GM21360 (cell line): ENCODE measurements at regions not wholly inside any gene's neighbourhood (a gene's known extent, or its start where the extent isn't known, plus 50 kb on each side); places are given as distances from the start of the nearest gene placed in this dataset.

Source experiments
- ATAC-seq: cut with Tn5 transposase; IDR thresholded peaks from one replicate; pipeline ENCODE4 v1.9.1; 2021; ENCODE audit warnings: mild to moderate bottlenecking, moderate library complexity; ENCODE audit not compliant: unreplicated experiment

DNA sequence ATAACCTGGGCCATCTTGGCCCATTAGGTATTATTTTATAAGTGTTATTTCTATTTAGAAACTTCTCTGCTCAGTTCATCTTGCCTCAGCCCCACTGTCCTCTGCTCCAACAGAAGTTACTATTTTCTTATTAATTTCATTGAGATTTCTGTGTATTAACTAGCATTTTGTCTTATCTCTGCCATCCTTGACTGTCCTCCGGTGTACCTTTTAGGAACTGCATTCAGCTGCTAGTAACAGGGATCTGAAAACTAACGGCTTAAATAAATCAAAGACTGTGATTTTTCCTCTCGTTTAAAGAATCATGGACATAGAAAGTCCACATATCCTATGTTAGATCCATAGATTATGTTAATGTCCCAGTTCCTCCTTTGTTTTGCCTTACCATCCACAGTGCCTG lies 382.5 kb downstream of the MATN1 start:
- no peak for ATAC-seq

DNA sequence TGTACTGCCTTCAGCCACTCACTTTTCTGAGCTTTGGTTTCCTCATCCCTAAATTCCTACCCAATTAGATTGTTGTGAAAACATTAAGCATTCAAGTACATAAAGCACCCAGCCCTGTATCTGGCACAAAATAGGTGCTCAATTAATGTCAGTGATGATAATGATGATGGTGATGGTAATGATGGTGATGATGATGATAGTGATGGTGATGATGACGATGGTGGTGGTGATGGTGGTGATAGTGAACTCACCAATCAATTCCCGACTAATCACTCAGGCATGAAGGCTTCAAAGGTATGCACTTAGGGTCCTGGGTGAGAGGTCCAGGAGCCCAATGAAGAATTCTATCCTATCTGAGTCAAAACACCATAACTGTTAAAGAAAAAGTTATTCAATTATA lies 383.5 kb downstream of the MATN1 start:
- ATAC-seq: no peak

DNA sequence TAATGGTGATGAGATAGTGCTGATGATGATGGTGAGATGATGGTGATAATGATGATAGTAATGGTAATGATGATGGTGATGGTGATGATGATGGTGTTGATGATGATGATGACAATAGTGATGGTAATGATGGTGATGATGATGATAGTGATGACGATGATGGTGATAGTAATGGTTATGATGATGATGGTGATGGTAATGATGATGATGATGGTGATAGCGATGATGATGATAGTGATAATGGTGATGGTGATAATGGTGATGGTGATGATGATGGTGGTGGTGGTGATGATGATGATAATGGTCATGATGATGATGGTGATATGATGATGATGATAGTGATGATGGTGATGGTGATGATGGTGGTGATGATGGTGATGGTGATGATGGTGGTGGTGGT lies 384.6 kb downstream of the MATN1 start:
- ATAC-seq: no peak

DNA sequence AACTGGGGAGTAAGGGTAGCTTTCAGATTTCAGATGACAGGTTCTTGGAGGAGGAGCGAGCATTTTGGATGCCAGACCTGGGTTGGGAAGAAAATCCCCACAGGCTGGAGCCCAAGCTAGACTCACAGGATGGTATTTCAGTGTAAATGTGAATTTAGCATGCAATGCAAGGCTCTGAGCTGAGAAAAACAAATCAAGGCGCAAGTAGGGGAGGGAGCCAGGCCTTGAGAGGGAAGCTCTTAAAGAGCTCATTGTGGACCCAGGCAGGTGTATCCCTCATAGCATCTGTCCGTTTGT lies 386.1 kb downstream of the MATN1 start:
- ATAC-seq: no peak

DNA sequence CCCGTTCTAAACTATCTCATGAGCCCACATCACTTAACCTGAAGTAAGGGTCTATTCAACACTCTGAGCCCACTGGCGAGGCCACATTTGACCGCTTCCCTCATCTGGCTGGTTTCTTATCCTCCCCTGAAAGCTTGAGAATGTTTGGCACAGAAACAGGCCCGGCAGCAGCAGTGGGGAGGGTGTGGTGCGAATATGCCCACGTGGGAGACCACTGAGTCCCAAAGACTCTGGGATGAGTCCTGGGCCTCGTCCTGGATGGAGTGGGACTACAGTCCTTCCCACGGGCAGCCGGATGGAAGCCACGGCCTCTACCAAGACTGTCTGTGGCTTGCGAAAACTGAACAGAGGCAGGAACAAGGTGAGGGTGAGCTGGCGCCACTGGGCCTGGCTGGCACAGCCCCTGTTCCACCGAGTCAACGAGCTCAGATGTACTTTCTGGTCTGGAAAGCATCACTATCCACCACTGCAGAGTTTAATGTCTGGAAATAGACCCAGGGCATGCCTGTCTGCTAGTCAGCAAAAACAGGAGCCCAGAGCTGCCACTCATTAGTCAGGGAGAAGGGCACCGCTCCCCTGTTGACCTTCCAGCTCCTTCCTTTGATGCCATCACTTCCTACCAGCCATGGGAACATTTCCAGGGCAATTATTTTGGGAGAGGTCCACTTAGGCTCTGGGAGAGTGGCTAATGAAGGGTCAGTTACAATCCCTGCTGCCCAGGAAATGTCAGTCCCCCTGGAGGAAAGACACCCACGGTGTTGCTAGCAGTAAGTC lies 386.6 kb downstream of the MATN1 start:
- ATAC-seq: no peak

DNA sequence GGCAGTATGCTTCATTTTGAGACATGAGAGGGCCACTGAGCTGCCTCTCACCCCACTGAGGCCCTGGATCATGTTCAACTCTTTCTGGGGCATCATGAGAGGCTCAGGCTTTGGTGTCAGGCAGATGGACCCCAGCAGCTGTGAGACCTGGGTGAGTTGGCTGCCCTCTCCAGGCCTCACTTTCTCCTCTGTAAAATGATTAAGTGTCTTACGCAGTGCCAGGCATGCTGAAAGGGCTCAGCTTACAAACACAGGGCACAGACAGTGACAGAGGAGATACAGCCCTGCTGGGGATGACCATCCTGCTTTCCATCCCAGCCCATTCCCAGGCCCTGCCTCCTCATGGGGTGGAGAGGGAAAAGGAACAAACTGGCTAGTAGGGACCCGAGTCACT lies 387.4 kb downstream of the MATN1 start:
- no peak for ATAC-seq

DNA sequence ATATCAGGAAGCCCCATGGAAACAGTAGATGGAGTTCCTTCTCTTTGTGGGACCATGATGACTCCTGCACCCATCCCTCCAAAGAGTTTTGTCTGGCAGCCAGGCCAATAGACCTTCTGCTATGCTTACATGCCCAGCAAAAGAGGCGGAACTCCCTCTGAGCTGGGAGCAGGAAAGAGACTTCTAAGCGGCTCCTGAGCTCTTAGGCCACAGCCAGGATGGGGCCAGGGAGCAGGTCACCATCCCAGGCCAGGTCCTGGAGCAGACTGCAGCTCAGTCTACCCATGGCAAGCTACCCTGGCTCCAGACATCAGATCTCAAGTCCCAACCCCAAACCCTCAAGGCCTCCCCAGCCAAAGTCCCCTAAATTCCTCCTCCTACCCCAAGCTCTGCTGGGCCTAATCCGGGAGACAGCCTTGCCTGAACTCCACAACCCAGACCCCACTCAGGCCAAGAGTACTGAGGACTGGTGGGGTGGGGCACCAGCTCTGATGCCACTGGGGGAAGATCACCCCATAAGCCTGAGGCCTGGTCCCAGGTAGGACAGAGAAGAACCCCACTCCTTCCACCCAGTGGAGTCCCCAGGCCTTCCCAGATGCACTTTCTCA lies 387.9 kb downstream of the MATN1 start:
- ATAC-seq: no peak

DNA sequence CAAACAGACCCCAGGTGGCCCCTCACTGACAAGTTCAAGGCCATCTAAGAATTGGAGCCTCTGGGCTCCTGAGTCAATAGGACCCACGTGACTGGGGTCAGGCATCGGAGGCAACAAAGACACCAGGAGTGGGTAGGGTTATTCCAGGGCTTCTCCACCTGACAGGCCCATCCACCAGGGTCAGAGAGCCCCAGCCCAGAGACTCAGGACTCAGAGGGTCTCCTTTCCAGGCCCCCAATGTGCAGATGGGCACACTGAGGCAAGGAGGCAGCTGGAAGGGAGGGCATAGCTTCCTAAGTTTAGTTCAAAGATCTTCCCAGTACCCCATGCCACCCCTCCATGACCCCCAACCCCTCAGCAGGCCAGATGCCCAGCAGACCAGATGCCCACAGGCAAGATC lies 388.6 kb downstream of the MATN1 start:
- ATAC-seq: no peak

DNA sequence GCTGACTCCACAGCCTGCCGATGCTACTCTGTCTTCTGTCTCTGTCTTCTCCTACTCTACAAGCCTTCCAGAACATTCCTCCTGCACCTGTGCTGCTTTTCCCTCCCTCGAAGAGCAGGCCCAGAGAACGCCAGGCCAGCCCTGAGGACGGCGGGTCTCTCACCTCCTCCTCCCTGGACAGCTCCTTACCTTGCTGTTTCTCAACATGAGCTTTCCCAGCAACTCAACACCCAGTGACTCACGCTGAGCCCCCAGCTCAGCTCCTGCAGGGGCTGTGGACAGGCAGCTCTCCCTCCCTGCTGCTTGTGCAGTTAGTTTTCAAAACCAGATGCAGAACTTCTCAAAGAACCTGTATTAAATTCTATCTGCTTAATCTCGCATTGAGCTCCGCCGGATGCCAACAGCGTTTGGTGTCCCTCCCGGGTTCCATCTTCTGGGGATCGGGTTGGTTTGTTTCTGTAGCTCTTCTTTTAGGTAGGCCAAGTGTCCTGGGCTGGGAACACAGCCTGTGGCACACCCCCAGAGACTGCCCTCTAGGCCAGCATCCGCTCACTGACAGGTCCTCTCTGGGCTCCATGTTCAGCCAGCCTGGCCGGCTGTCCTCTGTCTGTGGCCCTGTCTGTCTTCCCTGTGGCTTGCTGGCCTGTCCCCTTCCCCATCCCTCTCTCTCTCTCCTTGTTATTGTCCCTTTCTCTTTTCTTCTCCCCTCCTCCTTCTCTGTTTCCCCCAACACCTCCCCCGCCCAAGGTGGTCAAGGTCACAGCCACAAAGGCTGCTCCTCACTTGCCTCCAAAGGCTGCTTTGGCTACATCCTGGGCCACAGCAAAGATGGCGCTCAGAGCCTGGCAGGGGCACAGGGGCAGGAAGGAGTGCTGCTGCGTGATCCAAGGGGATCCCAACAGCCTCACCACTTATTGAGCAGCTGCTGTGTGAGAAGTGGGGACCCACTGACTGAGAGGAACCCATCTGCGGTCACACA lies 391.0 kb downstream of the MATN1 start:
- no peak for ATAC-seq

DNA sequence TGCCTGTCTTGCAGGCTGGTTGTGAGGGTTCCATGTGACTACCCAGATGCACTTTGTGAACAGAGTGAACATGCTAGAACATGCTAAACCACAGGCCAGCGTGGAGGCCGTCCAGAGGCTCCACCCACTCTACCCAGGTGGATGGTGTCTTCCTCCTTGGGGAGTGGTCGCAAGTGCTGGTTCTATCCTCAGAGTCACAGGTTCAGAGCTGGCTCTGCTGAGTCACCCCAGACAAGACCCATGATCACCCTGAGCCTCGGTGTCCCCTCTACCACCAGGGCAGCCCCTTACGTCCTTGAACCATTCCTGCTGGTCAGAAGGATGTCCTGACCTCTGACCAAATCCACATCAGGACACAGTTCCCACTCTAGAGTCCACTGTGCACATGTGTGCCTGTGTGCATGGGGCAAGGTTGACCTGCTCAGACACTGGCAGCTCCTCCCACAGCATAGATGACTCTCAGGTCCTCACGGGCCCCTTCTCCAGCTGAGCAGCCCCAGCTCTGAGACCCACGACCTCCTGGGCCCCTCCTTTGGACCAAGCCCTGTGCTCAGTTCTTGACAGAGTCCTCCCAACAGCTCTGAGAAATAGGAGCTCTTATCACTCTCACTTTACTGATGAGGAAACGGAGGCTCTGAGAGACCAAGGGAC lies 391.8 kb downstream of the MATN1 start:
- ATAC-seq: no peak

DNA sequence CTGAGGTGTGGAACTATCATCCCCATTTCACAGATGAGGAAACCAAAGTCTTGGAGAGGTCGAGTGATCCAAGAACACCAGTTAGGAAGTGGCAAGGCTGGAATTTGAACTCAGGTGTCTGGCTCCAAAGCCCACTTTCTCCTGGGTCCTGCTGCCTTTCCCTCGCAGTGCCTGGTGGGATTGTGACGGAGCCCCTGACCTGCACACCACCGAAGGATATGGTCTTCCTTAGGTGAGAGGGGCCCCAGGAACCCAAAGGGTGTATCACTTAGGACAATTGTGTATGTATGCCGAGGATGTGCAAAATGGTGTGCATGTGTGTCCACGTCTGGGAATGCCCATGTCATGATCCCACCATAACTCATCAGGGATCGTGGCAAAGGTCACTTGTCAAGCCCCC lies 392.7 kb downstream of the MATN1 start:
- no peak for ATAC-seq

DNA sequence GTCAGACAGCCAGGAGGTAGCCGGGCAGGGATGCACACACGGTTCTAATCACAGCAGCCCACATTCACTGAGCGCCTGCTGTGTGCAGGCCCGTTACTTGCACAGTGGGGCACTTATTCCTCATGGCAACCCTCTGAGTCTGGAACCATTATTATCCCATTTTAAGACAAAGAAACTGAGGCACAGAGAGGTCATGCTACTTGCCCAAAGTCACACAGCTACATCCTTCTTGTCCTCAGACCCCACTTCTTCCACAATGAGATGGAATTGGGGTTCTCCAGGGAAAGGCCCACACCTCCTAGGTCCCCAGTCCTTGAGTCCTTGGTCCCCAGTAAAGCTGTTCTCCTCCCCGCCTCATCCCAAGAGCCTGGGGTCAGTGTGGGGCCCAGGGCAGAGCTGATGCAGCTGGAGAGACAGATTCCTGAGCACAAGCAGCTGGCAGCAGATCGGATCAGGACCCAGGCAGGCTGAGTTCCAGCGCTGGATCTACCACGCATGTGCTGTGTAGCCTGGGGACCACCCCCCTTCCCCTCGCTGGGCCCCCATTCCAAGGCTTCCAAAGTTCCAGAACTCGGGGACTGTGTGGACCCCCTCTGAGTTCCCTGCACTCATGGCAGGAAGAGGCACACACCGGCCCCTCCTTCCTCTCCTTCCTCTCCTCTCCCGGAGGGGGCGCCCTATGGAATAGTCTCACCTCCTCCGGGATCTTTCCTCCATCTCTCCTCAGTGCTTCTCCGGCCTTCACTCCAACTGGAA lies 393.4 kb downstream of the MATN1 start:
- ATAC-seq: no peak

DNA sequence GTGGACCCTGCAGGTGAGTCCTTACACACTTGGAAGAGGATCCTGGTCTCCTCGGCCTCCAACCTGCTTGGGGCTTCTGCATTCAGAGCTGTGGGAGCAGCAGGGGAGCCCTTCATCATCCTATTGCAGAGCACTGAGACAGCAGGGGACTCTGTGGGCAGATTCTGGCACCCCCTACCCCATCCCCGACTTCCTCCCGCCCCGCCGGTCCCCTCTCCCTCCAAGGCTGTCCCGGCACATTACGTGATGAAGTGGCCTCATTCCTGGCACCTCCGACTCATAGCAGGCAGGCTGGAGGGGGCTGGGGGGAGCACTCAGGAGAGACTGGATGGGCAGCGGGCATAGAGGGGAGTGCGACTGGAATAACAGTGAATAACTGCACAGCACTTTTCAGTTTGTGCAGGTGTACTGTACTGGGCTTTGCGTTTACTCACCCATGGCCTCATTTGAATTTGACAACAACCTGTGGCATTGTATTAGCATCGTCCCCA lies 394.1 kb downstream of the MATN1 start:
- ATAC-seq: no peak

DNA sequence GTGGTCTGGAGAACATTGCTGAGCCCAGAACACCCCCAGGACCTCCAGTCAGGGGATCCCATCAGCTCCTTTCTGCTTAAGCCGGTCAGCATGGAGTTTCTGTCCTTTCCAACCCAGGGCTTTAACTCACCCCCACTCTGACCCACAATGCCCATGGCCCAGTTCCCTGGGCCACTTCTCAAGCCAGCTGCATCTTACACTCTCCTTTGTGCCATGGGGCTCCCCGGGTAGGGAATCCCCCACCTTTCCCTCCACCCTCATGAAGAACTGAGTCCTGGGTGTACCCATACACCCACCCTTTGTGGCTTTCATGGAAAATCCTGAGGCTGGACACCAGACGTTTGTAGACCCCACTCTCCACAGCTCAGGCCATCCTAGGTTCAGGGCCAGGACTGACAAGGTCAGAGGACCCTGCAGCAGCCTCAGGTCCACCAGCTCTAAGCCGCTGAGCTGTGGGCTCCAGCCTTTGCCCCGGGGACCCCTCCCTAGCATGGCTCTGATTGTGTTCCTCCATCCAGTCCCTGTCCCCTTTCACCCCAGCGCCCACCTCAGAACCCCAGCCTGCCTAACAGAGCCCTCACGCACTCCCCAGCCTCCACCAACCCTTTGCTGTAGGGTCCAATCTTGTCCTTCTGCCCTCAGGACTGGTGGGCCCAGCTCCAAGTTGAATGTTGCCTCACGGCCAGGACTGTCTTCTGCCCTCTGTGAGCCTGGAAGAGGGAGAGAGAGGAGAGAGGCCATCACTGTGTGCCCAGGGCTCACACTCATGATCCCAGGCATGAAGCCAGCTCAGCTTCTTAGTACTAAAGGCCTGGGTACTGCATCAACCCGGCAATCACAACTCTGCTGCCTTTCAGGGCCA lies 394.8 kb downstream of the MATN1 start:
- ATAC-seq: no peak

DNA sequence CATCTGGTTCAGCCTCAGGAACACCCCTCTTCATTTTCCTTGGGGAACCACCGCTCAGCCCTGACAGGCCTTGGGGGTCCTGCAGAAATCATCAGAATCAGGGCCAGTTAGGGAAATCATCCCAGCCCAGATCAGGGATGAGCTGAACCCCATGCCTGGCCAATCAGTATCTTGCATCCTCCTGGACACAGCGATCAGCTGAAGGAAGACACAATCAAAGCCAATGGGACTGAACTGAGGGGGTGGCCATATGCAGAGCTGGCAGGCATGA lies 395.4 kb downstream of the MATN1 start:
- no peak for ATAC-seq

DNA sequence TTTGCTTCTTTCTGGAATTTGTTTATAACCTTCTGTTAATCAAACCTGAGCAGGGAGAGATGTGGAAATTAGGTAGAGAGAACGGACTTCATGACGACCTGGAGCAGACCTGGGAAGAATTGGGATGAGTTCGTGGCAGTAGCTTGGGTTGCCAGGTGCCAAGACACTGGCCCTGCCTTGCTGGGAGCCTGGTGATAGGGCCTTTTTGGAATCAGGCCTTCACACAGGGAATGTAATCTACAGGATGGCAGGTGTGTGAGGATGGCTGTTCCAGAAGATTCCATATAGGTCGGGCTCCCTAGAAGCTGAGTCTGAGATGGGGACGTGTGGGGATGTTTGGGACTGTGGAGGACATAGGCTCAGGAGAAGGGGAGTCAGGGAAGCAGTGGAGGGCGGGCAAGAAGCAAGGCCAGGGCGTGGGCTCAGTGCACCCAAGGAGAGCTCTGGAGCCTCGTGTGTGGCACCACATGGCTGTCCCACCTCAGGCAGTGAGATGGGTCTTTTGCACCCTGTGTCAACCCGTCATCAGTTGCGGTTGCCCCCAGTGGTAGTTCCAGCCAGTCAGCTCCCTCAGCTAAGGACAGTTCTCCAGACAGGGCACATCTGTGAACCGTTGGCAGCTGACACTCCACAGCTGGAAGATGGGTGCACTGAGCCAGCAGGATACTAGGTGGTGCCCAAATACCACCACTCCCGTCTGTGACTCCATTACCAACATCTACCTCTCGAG lies 395.9 kb downstream of the MATN1 start:
- no peak for ATAC-seq

DNA sequence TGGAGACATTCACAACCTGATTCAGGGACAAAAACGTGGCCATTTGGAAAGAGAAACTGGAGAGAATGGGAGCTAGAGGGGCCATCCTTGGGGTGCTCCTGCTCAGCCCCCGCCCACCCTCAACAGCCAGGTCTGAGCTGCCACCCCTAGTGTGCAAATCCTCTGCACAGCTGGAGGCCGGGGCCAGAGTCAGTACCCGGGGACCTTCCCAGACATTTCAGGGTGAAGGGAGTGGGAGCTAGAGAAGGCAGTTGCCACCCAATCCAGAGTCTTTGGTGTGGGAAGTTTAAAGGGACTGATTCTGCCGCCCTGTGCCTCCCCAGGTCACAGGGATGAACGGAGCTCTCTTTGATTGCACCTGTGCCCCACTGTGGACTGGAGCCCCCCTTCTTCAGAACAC lies 397.4 kb downstream of the MATN1 start:
- no peak for ATAC-seq

DNA sequence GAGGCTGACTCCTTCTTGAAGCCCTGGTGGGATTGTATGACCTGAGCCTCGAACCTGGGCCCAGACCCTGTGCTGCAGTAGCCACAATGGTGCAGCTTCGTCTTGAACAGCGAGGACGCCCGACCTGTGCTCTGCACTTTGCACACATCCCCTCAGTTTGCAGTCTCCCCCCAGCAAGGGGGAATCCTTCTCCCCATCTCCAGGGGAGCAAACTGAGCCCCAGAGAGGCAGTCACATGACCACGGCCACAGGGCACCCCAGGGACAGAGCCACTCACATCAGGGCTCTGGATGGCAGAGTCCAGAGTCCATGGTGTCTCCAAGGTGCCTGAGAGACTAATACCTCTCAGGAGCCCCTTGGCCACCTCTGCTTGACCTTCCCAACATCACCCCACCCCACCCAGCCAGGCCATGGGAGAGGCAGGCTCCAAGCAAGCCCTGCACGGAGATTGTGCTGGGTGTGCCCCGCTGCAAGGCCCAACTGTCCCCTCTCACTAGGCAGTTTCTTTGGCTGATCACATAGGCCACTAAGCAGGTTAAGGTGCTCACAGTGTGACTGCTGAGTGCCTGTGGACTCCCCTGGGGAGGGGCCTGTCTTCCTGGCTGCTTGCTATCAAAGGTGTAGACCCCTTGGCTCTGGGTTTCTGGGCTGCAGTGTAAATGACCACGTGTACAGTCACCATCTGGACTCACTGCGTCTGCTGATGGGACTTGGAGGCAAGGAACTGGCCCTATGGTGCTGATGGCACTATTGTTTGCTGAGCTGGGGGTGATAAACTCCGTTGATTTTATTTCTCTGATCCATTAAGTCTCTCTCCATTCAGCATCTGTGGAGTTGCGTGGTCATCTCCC lies 398.1 kb downstream of the MATN1 start:
- no peak for ATAC-seq
